ENCODE measurements at regions not wholly inside any gene's neighbourhood (a gene's known extent, or its start where the extent isn't known, plus 50 kb on each side); places are given as distances from the start of the nearest gene placed in this dataset.
A peak's percentile ranks its signal among the peaks of the same experiment; 100 is the strongest.

DNA sequence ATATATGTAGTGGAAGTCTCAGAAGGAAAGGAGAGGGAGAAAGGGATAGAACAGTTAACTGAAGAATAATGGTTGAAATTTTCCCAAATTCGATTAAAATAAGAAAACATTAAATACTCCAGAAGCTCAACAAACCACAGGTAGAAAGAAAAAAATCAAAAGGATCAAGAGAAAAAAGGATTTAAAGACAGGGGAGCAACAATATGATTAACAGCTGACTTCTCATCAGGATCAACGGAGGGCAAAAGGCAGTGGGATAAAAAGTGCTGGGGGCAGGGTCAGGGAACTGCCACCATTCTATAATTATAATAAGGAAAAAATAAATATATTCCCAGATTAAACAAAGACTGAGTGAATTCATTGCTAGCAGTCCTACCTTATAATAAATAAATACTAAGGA lies 55.3 kb downstream of the CDKN2C start:
- FAIRE-seq: no peak

DNA sequence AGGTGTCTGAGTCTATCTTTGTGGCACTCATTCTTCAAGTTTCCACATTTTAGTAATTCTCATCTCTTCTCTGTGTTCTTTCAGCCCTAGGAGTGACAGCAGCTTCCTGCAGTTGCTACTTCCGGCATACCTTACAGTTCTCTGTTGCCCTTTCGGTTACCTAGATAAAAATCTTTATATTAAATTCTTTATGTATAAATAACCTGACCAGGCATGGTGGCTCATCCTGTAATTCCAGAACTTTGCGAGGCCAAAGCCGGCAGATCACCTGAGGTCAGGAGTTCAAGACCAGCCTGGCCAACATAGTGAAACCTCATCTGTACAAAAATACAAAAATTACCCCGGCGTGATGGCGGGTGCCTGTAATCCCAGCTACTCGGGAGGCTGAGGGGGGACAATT lies 62.9 kb downstream of the CDKN2C start:
- FAIRE-seq: no peak

DNA sequence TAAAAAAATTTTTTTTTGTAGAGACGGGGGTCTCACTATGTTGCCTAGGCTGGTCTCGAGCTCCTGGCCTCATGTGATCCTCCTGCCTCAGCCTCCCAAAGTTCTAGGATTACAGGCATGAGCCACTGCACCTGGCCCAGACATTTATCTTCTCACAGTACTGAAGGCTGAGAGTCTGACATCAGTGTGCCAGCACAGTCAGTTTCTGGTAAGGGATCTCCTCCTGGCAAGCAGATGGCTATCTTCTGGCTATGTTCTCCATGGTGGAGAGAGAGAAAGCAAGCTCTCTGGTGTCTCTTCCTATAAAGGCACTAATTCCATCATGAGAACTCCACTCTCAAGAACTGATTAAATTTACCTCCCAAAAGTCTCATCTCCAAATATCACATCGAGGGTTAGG lies 57.8 kb upstream of the C1orf185 start:
- no peak for FAIRE-seq

DNA sequence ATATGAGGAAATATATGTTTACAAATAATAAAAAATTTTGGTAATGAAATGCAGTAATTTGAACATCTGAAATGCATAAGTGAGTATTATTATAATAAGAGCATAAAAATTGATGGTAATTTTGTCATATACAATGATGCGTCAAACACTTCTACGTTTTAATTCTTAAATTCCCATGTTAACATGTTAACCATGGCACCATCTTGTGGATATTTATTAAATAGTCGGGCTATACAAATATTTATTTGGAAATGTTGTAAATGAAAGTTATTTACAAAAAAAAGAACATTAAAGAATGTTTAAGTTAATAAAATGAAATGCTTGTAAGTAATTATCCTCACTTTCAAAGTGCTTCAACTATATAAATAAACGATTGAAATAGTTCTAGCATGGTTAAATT lies 57.2 kb upstream of the C1orf185 start:
- peak; percentile 95 for FAIRE-seq

DNA sequence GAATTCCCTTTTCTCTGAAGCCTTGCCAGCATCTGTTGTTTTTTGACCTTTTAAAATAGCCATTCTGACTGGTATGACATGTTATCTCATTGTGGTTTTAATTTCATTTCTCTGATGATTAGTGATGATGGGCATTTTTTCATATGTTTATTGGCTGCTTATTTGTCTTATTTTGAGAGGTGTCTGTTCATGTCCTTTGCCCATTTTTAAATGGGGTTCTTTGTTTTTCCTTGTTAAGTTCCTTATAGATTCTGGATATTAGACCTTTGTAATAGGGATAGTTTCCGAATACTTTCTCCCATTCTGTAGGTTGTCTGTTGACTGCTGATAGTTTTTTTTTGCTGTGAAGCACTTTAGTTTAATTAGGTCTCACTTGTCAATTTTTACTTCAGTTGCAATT lies 54.0 kb upstream of the C1orf185 start:
- no peak for FAIRE-seq

DNA sequence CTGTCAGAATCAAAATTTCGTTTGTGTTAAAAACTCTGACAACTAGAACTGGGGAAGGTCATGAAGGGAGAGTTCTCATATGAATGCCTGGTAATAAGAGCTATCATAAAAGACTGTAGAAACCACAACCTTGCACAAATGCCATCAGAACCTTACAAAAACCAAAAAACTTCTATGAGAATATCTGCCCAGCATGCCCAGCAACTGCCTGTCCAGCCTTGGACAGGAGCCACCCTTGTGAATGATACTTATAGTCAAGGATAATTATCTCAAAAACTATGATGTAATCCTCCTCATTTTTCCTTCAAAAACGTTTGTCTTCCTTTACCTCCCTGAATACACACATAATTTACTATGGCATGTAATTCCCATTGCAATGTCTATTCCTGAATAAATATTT lies 53.4 kb upstream of the C1orf185 start:
- FAIRE-seq: no peak
